ENCODE measurements at regions not wholly inside any gene's neighbourhood (a gene's known extent, or its start where the extent isn't known, plus 50 kb on each side); places are given as distances from the start of the nearest gene placed in this dataset.

- TF ChIP-seq ZFP30 (CRISPR knock-in tag; IDR thresholded peaks at IDR 0.05) (no peak), TSHZ2 (CRISPR knock-in tag; IDR thresholded peaks at IDR 0.05) (no peak), RARB (CRISPR knock-in tag; IDR thresholded peaks at IDR 0.05) (no peak), ZFP3 (CRISPR knock-in tag; IDR thresholded peaks at IDR 0.05) (no peak), ZNF8 (CRISPR knock-in tag; IDR thresholded peaks at IDR 0.05) (no peak), TOX (CRISPR knock-in tag; IDR thresholded peaks at IDR 0.05; ENCODE audit: borderline replicate concordance) (no peak), ARNTL (CRISPR knock-in tag; IDR thresholded peaks at IDR 0.05; ENCODE audit: borderline replicate concordance, low read depth) (no peak)
- TF ChIP-seq, protein P1, sequence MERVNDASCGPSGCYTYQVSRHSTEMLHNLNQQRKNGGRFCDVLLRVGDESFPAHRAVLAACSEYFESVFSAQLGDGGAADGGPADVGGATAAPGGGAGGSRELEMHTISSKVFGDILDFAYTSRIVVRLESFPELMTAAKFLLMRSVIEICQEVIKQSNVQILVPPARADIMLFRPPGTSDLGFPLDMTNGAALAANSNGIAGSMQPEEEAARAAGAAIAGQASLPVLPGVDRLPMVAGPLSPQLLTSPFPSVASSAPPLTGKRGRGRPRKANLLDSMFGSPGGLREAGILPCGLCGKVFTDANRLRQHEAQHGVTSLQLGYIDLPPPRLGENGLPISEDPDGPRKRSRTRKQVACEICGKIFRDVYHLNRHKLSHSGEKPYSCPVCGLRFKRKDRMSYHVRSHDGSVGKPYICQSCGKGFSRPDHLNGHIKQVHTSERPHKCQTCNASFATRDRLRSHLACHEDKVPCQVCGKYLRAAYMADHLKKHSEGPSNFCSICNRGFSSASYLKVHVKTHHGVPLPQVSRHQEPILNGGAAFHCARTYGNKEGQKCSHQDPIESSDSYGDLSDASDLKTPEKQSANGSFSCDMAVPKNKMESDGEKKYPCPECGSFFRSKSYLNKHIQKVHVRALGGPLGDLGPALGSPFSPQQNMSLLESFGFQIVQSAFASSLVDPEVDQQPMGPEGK (CRISPR knock-in tag; IDR thresholded peaks at IDR 0.05; ENCODE audit: borderline replicate concordance), result no peak
These were observed 272.9 kb downstream of the PRL start for GRCh38 chr6:22023937-22024336.
